ENCODE measurements at regions not wholly inside any gene's neighbourhood (a gene's known extent, or its start where the extent isn't known, plus 50 kb on each side); places are given as distances from the start of the nearest gene placed in this dataset.
"Not testable (repeated sequence)": the region's sequence is repeated elsewhere in the genome, so short reads cannot be mapped to it uniquely, and the experiment has no call there.

DNA sequence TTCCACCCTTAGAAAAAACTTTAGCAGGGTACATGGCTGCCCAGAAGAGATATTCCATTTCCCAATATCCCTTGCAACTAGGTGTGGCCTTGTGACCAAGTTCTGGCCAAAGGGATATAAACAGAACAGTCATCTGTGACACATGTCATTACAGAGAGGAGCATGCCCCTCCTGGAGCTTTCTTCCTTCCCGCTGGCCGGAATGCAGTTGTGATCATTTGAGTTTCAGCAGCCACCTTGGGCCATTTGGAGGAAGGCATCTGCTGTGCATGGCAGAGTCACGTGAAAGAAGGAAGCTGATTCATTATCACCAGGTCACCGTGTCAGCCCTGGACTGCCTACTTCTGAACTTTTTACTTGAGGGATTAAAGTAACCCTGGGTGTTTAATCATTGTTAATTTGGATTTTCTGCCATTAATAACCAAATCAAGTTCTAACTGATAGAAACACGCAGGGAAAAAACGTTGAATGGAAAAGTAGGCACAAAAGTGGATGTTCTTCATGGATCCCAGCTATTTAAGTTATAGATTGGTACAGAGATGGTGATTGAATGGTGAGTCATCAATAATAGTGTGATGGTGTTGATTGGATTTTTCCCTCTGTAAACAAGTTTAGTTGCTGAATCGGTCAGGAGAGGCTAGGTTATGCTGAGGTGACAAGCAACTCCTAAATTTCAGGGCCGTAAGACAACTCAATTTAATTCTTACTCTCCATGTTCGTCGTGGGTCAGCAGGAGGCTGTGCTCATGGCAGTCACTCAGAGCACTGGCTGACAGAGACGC lies 80.7 kb upstream of the CCDC167 start:
- no peak for DNase-seq

- no peak for DNase-seq
Observed at GRCh38 chr6:37579444-37580067, 79.9 kb upstream of the CCDC167 start.

DNA sequence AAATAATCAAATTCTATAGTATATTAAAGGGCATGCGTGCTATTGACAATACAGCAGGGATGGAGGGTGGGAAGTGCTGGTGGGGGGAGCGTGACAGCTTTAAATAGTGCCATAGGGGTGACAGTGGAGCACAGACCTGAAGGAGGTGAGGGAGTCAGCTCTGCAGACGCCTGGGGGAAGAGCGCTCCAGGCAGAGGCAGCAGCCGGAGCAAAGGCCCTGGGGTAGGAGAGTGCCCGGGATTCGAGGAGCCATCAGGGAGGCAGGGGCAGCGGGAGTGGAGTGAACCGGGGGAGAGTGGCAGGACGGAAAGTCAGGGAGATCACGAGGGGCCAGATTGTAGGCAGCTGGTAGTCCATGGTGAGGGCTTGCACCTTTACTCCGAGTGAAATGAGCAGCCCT lies 78.4 kb upstream of the CCDC167 start:
- DNase-seq, result no peak

DNA sequence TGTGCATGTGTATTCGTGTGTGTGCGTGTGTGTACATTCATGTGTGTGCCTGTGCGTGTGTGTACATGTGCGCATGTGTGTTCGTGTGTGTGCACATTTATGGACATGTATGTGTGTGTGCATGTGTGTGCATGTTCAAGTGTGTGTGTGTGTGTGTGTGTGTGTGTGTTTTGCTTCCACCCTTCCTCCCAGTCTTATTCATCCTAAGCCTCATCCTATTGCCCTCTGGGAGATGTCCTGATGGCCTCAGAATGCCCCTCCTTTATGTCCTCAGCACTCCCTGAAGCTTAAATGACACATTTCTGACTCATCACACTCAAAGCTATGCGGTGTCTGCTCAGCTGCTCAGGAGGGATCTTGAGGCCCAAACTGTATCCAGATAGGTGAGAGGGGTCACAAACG lies 76.6 kb upstream of the CCDC167 start:
- DNase-seq, result no peak

DNA sequence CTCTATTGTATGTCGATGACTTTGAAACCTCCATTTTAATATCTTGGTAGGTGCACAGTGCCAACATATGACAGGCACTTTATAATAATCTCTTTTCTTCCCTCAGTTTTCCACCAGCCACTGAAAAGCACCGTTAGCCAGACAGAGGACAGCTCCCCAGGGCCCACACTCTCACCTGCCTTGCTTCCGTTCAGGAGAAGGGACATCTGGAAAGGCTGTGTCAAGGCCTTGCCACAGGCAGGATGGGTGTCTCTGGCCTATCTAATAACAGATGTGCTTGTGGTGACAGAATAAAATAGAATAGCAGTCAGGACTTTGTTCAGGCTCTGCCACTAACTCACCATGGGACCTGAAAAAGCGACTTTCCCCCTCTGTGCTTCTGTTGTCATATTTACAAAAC lies 75.5 kb upstream of the CCDC167 start:
- no peak for DNase-seq

DNA sequence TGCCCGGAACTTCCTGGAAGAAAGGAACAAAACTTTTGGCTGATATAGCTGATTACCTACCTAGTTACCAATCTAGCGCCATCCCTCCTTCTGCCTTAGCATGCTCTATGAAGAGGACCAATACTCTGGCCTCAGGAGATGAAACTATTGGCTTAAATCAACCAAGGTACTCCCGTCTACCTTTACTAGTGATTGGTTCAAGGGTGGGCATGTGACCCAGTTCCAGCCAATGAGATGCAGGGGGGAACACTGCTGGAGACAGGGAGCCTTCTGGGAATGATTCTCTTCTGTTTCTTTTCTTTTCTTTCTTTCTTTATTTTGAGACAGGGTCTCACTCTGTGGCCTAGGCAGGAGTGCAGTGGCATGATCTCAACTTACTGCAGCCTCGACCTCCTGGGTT lies 72.6 kb upstream of the CCDC167 start:
- no peak for DNase-seq

DNA sequence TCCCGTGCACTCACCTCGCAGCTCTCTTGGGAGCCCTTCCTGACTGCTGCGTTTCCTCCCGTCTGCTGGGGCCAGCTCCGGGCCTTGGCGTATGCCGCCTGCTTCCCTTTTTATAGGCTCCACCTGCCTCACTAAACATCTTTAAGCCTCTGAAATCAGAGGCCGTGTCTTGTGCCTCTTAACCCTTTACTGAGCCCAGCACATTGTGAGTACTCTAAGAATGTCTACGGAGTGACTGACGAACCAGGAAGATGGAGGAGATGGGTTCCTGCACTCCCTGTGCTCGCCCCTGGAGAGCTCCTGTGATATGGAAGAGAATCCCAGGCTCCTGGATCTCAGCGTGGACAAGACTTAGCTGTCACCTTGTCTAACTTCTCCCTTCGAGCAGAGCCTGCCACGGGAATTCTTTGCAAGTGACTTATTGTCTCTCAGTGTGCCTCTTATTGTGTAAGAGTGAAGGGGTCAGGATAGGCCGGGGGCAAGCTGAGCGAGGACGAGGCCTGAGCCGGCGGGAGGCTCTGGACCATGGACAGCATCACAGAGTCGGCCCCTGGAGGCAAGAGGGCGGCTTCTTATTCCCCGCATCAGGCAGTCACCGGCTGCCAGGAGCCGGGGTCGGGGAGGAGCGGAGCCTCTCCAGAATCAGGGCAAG lies 70.9 kb upstream of the CCDC167 start:
- no peak for DNase-seq

- no peak for DNase-seq
Observed at GRCh38 chr6:37569743-37570481, 70.2 kb upstream of the CCDC167 start.

DNA sequence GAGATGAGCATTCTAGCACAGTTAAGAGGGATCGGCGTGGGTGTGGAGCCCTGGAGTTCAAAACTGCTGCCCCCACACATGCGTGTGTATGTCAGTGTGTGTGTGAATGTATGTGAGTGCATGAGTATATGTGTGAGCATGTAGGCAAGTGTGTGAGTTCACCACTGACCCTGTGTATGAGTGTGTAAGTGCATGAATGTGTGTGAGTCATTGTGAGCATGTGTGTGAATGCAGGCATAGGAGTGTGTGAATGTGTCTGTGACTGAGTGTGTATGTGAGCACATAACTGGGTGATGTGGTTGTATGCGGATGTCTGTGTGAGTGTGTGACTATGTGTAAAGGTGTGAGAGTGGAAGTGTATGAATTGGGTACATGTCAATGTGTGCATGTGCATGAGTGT lies 69.6 kb upstream of the CCDC167 start:
- DNase-seq, result no peak

- DNase-seq, result no peak
Observed at GRCh38 chr6:37566950-37567349, 67.3 kb upstream of the CCDC167 start.

- peak; percentile 25 for DNase-seq
Observed at GRCh38 chr6:37566111-37566949, 66.6 kb upstream of the CCDC167 start.

DNA sequence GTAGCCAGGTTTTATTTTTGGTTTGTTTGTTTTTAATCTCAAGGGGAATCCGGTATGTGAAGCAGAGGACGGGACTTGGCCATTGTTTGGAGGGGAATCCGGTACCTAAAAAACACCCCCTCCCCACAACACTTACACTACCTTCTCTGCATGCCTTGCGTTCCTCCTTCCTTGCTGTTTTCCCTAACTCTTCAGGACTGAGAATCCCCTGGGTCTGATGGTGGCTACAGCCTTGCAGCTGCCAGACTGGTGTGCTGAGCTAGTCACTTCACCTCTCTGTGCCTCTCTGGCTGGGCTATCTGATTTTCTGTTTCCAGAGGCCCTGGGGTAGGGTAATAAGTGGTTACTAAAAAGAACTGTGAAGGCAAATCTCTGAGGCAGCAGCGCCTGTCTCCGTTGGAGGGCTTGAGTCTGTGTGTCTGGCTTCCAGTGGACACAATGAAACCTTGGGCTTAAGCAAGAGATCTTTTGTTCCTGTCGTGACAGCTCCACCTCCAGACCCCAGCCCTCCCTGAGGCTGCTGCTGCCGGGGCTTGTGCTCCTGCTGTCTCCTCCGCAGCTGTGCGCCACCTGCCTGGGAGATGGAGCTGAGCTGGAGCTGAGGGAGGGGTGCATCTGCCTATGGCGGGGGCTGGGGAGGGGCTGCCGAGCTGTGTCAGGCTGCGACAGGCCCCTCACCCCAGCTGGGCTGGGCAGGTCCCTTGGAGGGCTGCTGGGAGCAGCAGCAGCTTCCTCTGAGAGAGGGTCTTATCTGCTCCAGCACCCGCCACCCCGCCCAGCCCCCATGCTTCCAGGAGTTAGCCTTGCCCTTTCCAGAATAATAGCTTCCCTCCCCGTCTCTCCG lies 65.8 kb upstream of the CCDC167 start:
- DNase-seq, result peak; percentile 46

DNA sequence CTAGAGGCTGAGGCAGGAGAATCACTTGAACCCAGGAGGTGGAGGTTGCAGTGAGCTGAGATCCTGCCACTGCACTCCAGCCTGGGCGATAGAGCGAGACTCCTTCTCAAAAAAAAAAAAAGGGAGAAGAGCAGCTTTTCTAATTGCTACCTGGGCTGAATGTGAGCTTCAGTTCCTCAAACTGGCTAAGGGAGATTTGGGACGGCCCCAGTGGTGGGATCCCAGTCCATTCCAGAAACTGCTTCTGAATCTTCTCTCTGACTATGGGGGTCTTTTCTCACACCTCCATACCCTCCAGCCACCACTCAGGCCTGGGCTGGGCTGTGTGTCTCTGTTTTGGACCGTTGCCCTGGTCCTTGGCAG lies 63.2 kb upstream of the CCDC167 start:
- DNase-seq, result not testable (repeated sequence)

DNA sequence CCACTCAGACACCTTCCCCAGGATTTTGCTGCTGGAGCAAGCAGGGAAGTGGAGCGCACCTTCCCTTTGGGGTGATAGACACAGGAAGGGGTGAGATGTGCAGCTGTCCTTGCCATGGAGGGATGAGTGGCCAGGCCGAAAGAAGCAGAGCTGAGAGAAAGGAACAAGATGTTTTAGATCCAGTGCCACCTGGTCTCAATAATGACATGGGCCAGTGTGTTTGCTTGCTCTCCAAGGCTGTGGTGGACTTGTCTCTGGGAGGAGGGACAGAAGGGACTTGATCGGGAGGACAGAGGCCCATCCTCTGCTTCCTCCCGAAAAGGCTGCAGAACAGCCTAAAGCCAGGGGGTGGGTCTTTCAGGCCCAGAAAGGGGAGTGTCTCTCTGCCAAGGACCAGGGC lies 61.7 kb upstream of the CCDC167 start:
- DNase-seq, result no peak

DNA sequence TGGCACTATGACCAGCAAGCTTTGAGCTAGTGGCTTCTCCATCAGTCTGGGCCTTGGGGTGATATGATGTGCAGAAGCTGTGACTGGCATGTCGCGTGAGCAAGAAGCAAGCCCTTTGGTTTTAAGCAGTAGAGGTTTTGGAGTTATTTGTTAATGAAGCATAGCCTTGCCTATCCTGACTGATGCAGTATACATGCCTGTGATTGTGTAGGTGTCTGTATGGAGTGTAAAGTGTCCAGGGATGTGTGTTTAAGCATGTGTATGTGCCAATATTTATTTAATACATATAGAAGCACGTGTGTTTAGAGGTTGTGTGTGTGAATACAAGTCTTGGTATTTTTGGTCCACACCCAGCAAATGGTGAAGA lies 61.0 kb upstream of the CCDC167 start:
- DNase-seq, result no peak

- no peak for DNase-seq
Observed at GRCh38 chr6:37559501-37559900, 59.8 kb upstream of the CCDC167 start.

DNA sequence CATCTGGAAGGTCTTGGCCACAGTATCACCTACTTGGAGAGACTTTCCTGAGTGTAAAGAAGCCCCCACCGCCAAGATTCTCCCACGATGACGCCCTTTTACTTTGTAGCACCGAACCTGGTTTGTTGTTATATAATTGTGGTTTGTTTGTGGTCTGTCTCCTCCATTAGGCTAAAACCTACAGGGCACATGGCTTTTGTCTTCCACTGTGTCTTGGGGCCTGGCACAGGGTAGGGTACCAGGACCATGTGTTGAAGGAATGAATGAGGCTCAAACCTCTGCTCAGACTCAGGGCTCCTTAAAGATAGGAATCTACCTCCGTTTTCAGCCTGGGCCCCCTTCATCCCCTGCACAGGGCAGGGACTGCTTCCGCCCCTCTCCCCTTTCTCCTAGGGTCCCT lies 59.4 kb upstream of the CCDC167 start:
- DNase-seq, result no peak

DNA sequence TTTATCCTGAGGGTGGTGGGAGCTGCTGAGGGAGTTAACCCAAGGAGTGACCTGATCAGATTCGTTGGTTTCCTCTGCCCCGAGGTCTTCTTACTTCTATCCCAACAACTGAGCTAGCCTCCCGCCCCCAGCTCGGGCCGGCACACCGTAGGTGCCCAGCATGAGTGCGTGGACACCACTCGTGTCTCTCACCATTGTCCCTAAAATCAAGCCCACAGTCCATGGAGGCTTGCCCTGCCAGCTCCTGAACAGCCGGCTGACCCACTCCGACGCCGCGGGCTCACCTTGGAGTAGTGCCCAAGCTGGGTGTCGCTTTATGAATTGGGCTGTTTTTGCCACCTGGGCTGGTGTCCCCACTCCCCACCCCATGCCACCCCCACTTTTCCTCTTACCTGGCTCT lies 59.0 kb upstream of the CCDC167 start:
- no peak for DNase-seq

- DNase-seq, result no peak
Observed at GRCh38 chr6:37558168-37558567, 58.5 kb upstream of the CCDC167 start.

- no peak for DNase-seq
Observed at GRCh38 chr6:37557645-37558114, 58.0 kb upstream of the CCDC167 start.

DNA sequence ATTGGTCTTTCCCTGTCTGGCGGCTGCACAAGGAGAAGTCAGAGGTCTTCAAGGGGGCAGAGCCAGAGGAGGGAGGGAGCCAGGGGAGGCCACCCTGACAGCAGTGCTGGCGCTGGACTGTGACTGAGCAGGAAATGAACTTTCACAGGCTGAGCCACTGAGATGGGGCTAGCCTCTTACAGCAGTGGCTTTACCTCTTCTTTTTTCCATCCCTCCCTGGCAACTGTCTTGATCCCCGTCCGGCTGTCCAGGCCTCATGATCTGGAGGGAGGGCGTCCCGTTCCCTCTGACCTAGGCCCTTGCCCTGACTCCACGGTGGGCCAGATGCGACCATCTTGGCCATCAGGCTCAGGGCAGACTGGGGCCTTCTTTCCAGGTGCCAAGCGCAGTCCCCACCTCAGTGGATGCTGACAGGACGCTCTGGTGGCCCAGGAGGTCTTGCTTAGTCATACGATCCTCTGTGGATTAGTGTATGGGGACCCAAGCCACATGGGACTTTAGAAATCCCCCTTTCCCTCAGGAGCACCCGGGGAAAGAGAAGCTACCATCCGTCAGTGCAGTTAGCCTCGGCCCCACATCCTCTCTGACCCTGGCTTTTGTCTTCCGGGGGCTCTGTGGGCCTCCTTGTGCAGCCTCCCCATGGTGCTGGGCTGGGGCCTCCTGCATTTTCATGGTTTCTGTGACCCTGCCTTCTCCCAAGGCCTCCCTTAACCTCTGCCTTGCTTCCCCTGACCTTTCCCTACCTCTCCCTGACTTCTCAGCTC lies 57.4 kb upstream of the CCDC167 start:
- DNase-seq, result no peak
